HG02763 (cell line): ENCODE measurements at regions not wholly inside any gene's neighbourhood (a gene's known extent, or its start where the extent isn't known, plus 50 kb on each side); places are given as distances from the start of the nearest gene placed in this dataset.
"Not testable (repeated sequence)": the region's sequence is repeated elsewhere in the genome, so short reads cannot be mapped to it uniquely, and the experiment has no call there.

Experiments
- ATAC-seq: cut with Tn5 transposase; IDR thresholded peaks from one replicate; pipeline ENCODE4 v1.9.1; 2021; ENCODE audit warnings: mild to moderate bottlenecking, moderate library complexity; ENCODE audit not compliant: unreplicated experiment

DNA sequence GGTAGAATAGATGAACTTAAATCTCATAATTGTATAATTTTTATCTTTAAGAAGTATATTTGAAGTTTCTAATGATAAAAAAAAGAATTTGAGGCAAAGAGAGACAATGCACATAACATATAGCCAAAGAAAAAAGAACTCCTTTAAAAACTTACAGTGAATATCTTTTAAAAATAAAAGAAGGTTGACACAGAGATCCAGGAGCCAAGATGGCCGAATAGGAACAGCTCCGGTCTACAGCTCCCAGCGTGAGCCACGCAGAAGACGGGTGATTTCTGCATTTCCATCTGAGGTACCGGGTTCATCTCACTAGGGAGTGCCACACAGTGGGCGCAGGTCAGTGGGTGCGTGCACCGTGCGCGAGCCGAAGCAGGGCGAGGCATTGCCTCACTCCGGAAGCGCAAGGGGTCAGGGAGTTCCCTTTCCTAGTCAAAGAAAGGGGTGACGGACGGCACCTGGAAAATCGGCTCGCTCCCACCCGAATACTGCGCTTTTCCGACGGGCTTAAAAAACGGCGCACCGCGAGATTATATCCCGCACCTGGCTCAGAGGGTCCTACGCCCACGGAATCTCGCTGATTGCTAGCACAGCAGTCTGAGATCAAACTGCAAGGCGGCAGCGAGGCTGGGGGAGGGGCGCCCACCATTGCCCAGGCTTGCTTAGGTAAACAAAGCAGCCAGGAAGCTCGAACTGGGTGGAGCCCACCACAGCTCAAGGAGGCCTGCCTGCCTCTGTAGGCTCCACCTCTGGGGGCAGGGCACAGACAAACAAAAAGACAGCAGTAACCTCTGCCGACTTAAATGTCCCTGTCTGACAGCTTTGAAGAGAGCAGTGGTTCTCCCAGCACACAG, 84.9 kb upstream of the G2E3 start:
- ATAC-seq: not testable (repeated sequence)

DNA sequence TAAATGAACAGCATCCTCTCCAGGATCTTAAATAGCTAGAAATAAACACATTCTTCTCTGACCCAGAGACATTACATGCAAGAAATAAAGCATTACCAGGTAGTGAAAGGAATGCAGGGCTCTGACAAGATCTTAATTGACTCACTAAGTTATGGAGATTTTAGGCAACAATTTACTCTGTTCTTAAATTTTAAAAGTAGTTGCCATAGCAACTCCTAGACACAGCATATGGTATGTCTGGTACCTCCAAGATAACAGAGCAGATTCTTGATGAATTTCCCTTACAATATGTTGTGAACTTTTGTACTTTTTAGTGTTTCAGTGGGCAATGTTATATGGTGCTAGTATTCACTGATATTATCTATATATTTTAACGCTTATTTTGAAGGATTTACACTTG, 76.7 kb upstream of the G2E3 start:
- ATAC-seq: no peak

DNA sequence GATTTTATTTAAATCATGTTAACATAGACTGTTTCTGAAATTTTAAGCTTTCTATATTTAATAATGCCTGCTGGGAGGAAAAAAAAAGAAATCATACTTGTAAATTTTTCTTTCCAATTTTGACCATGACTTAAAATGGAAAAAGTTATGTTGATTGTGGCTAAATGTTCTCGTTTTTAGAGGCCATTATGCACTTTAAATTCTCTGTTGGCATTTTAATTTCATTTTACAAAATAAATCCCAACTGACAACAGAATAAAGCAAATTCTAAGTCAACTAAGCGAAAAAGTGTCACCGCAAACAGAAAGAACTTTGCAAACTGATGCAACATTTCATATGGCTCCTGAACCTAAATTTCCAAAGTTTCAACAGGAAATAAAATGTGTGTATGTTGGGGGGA, 74.8 kb upstream of the G2E3 start:
- no peak for ATAC-seq

DNA sequence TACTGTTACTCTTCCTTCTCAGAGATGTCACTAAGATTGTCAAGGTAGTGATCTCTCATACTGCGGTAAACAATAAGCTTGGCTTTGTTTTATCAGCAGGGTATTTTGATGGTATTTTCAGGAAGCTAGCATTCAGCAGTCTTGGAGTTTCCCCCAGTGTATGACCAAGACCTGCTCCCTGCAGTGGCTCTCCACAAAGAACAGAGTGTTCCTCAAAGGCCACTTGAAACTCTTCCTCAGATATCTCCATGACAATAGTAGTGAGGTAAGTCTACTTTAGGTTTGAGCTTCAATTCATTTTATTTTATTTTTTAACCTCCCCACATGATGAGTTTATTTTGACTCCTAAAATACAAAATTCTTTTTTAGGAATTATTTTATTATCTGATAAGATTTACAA, 74.0 kb upstream of the G2E3 start:
- no peak for ATAC-seq

DNA sequence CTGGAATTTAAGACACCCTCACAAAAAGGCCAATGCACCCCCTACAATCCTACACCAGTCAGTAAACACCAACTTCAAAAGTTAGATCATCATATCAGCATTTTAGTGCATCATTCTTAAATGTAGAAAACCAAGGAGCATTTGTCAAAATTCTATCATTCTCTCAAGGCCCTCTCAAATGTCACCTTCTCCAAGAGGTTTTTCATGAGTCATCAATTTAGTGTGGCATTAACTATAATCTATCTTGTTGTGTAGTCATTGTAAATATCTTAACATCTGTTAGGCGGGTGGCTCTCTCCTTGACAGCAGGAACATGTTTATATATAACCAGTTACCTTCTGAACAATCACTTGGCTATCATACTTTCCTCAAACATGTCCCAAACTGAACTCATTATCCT, 62.1 kb upstream of the G2E3 start:
- ATAC-seq: no peak

DNA sequence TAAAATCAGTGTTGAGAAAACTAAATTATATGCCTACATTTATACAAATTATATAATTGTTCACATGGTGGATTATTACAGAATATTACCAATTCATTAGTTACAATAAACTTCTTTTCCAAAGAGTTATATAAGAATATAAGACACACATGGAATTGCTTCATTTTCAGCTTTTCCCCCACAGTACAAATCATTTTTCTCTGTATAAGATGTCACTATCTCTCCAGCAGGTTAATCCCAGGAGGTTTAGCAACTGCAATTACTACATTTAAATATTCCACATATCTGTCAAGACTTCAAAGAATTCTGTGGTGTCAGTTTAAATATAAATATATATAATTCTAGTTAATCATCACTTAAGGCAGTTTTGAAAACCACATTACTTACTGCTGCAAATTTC, 59.6 kb upstream of the G2E3 start:
- no peak for ATAC-seq

DNA sequence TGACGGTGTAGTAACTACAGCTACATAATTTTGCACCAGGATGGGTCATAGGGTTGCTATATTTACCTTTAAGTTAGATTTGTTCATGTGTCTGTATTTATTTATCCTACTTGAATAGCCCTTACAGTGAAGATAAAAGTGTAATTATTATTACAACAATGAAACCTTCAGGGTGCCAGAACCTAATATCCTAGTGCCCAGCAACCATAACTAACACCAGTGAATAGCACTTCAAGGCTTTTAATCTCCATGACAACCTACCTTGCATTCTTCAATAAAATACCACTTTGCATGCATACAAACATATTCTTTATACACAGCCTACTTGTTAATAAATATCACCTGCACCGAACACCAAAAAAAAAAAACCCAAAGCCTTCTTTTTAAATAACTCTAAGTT, 58.7 kb upstream of the G2E3 start:
- ATAC-seq: no peak

DNA sequence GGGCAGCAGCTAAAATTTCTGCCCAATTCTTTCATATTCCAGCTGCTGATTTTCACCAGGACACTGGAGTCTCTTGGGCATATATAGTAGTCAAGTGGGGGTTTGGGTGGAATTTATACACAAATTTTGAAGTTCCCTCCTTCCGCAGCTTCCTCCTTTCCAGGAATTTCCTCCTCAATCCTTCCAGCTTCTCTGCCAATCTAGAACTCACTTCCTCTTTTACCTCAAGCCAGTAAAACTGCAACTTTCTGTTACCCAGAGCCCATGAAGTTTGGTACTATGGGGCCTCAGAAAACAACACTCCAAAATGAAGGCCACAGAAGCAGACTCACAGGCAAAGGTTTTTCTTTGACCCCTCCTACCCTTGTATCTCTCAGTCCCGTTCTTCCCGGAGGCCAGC, 51.7 kb upstream of the G2E3 start:
- ATAC-seq: no peak
